HG02642 (cell line): ENCODE measurements at regions not wholly inside any gene's neighbourhood (a gene's known extent, or its start where the extent isn't known, plus 50 kb on each side); places are given as distances from the start of the nearest gene placed in this dataset.

Experiments
- ATAC-seq: cut with Tn5 transposase; IDR thresholded peaks from one replicate; pipeline ENCODE4 v1.9.1; 2021; ENCODE audit warnings: mild to moderate bottlenecking; ENCODE audit not compliant: unreplicated experiment, poor library complexity

GRCh38 chr6:105492706-105493673, 90.1 kb upstream of the PREP start:
- ATAC-seq = peak; percentile 79

- ATAC-seq = no peak
Measured at GRCh38 chr6:105489216-105489530, 86.3 kb upstream of the PREP start.

- ATAC-seq = no peak
Measured at GRCh38 chr6:105488516-105489215, 85.8 kb upstream of the PREP start.

- ATAC-seq = no peak
Measured at GRCh38 chr6:105487040-105487790, 84.3 kb upstream of the PREP start.

GRCh38 chr6:105485456-105485855, 82.6 kb upstream of the PREP start:
- peak; percentile 73 for ATAC-seq

- ATAC-seq = no peak
Measured at GRCh38 chr6:105484238-105485161, 81.6 kb upstream of the PREP start.

- ATAC-seq = no peak
Measured at GRCh38 chr6:105483492-105483891, 80.6 kb upstream of the PREP start.

GRCh38 chr6:105482921-105483320, 80.0 kb upstream of the PREP start:
- no peak for ATAC-seq

- ATAC-seq = no peak
Measured at GRCh38 chr6:105482227-105482844, 79.5 kb upstream of the PREP start.

- no peak for ATAC-seq
Measured at GRCh38 chr6:105476978-105477377, 74.1 kb upstream of the PREP start.

- no peak for ATAC-seq
Measured at GRCh38 chr6:105474234-105474633, 71.4 kb upstream of the PREP start.

- no peak for ATAC-seq
Measured at GRCh38 chr6:105469946-105470345, 67.1 kb upstream of the PREP start.

GRCh38 chr6:105468850-105469249, 66.0 kb upstream of the PREP start:
- no peak for ATAC-seq

GRCh38 chr6:105460860-105461259, 58.0 kb upstream of the PREP start:
- no peak for ATAC-seq

- no peak for ATAC-seq
Measured at GRCh38 chr6:105459864-105460263, 57.0 kb upstream of the PREP start.

- peak; percentile 94 for ATAC-seq
Measured at GRCh38 chr6:105459049-105459448, 56.2 kb upstream of the PREP start.

GRCh38 chr6:105458551-105458950, 55.7 kb upstream of the PREP start:
- ATAC-seq = peak; percentile 51

- ATAC-seq = no peak
Measured at GRCh38 chr6:105458084-105458483, 55.2 kb upstream of the PREP start.

- no peak for ATAC-seq
Measured at GRCh38 chr6:105453968-105454367, 51.1 kb upstream of the PREP start.
